Panc1 (cell line): ENCODE measurements at regions not wholly inside any gene's neighbourhood (a gene's known extent, or its start where the extent isn't known, plus 50 kb on each side); places are given as distances from the start of the nearest gene placed in this dataset.

Source experiments
- ATAC-seq: fragments of 200-7000 bp; cut with Tn5 transposase; 2 replicates; pipeline ENCODE4 v1.9.1; 2020; ENCODE audit warnings: mild to moderate bottlenecking, moderate library complexity
- BruUV-seq: library from RNA; stranded (reverse); fragments of 400-500 nt; replicated peaks from 2 replicates; lab custom pipeline; 2021; lab: Mats Ljungman, UMichigan
- CTCF ChIA-PET: fragments of 300-600 bp; sonication (Branson Sonifier 250); formaldehyde crosslinking; loops from one replicate; lab custom pipeline; 2022; ENCODE audit warnings: antibody characterized with exemption; lab: Charles Lee
- POLR2A ChIA-PET: fragments of 300-600 bp; sonication (Branson Sonifier 250); formaldehyde crosslinking; loops from one replicate; lab custom pipeline; 2022; ENCODE audit warnings: antibody characterized with exemption; lab: Charles Lee
- DNase-seq: peaks from one replicate; pipeline ENCODE4 v3.0.0-alpha.2; 2010; ENCODE audit warnings: low read depth, low spot score
- H3K27ac ChIP-seq: 2 replicates; pipeline ENCODE4 v1.5.1; 2011; ENCODE audit warnings: mild to moderate bottlenecking, low read length, inconsistent platforms
- H3K27me3 ChIP-seq: fragments of 200-500 bp; sonication (Bioruptor generic); 2 replicates; pipeline ENCODE4 v1.6.0; 2014; ENCODE audit warnings: low read length, inconsistent platforms; ENCODE audit not compliant: control insufficient read depth, insufficient read depth
- H3K36me3 ChIP-seq: fragments of 200-500 bp; sonication (Bioruptor generic); 2 replicates; pipeline ENCODE4 v1.5.1; 2014; ENCODE audit warnings: inconsistent platforms, mild to moderate bottlenecking, low read length, moderate library complexity; ENCODE audit not compliant: control insufficient read depth, insufficient read depth
- H3K4me1 ChIP-seq: 2 replicates; pipeline ENCODE4 v1.5.1; 2011; ENCODE audit warnings: inconsistent platforms, mild to moderate bottlenecking, low read length, moderate library complexity; ENCODE audit not compliant: control insufficient read depth, insufficient read depth
- H3K4me3 ChIP-seq, 2 experiments: 2 replicates each; pipeline ENCODE4 v1.5.1; 2011 to 2012; ENCODE audit warnings: low read depth in 2 of 2, low read length in 2 of 2, mild to moderate bottlenecking in 2 of 2, inconsistent platforms in 1 of 2, moderate library complexity in 1 of 2
- H3K9me3 ChIP-seq: fragments of 200-500 bp; sonication (Bioruptor generic); 2 replicates; pipeline ENCODE4 v1.5.1; 2014; ENCODE audit warnings: low read depth, mild to moderate bottlenecking, inconsistent platforms, low read length, moderate library complexity; ENCODE audit not compliant: control insufficient read depth, insufficient read depth
- CTCF ChIP-seq: fragments of 450-650 bp; IDR thresholded peaks from 2 replicates; pipeline ENCODE4 v1.5.1; 2017; ENCODE audit warnings: mild to moderate bottlenecking
- POLR2AphosphoS5 ChIP-seq: IDR thresholded peaks from 2 replicates; pipeline ENCODE4 v1.6.1; 2012; ENCODE audit warnings: mild to moderate bottlenecking, low read depth, low read length, moderate library complexity
- REST ChIP-seq, 2 experiments: IDR thresholded peaks; 2 replicates each; pipeline ENCODE4 v1.6.1; 2011 to 2012; ENCODE audit warnings: low read depth in 2 of 2, control low read depth in 1 of 2, low read length in 1 of 2, mild to moderate bottlenecking in 1 of 2, moderate library complexity in 1 of 2; ENCODE audit not compliant: insufficient read depth in 1 of 2
- SIN3A ChIP-seq: IDR thresholded peaks from 2 replicates; pipeline ENCODE4 v1.6.1; 2012; ENCODE audit warnings: low read depth, mild to moderate bottlenecking, low read length, moderate library complexity, borderline replicate concordance; ENCODE audit not compliant: insufficient read depth
- TCF7L2 ChIP-seq: IDR thresholded peaks from 2 replicates; pipeline ENCODE4 v1.6.1; 2011; ENCODE audit warnings: mild to moderate bottlenecking, low read depth, low read length, inconsistent platforms
- in situ Hi-C: cut with HindIII; loops from 2 replicates; pipeline ENCODE4 v1.10.0; 2016; ENCODE audit warnings: low sequenced_read_pairs, low pct_unique_long_range_greater_than_20kb
- intact Hi-C: fragments of 100-400 bp; cut with micrococcal nuclease; formaldehyde crosslinking; loops from one replicate; pipeline ENCODE4 v1.10.0; 2022; ENCODE audit not compliant: unreplicated experiment

- Histone ChIP-seq H3K36me3 (no peaks in the 10 kb centered on the region), H3K27me3 (peaks cover 4% of the 10 kb centered on the region; the same call in 1 of the 2 replicates), H3K4me1 (no peaks in the 10 kb centered on the region), H3K27ac (no peak overlapping the region), H3K9me3 (no peaks in the 10 kb centered on the region), H3K4me3 (no peak overlapping the region)
- TF ChIP-seq REST (IDR thresholded peaks at IDR 0.05; ENCODE audit: insufficient read depth in 1 of 2, low read depth in 2 of 2, low read length in 1 of 2) (no peak), TCF7L2 (no peak), SIN3A (no peak), POLR2AphosphoS5 (no peak), CTCF (no peak)
- ChIA-PET POLR2A (interaction anchor here (0.6 kb wide), 1 partner anchor 669 kb away, joined by 11 read pairs; no protein-coding TSS in a partner anchor), CTCF (no interaction called here)
- DNase-seq (no peak), ATAC-seq (no peak)
- in situ Hi-C loops (no loop called here), intact Hi-C loops (no loop called here)
- BruUV-seq: no TSS peak
Measured at GRCh38 chr2:129436809-129437208, 542.7 kb upstream of the RAB6C start.

GRCh38 chr2:129437725-129438124, 541.7 kb upstream of the RAB6C start:
- no TSS peak for BruUV-seq
- no peaks in the 10 kb centered on the region for H3K4me1 ChIP-seq
- in situ Hi-C loops (no loop called here), intact Hi-C loops (no loop called here)
- no peaks in the 10 kb centered on the region for H3K36me3 ChIP-seq
- H3K4me3 ChIP-seq: no peak overlapping the region
- TF ChIP-seq TCF7L2: no peak
- no peak for TF ChIP-seq REST (IDR thresholded peaks at IDR 0.05; ENCODE audit: insufficient read depth in 1 of 2, low read depth in 2 of 2, low read length in 1 of 2)
- TF ChIP-seq SIN3A: no peak
- TF ChIP-seq POLR2AphosphoS5: no peak
- no peak for ATAC-seq
- ChIA-PET POLR2A (no interaction called here), CTCF (no interaction called here)
- H3K9me3 ChIP-seq: no peaks in the 10 kb centered on the region
- DNase-seq: no peak
- H3K27ac ChIP-seq: no peak overlapping the region
- H3K27me3 ChIP-seq: peaks cover 4% of the 10 kb centered on the region; the same call in 1 of the 2 replicates
